NOMO-1 treated with dmso at 0.1 percent for 144 hours (cell line): ENCODE measurements at regions not wholly inside any gene's neighbourhood (a gene's known extent, or its start where the extent isn't known, plus 50 kb on each side); places are given as distances from the start of the nearest gene placed in this dataset.

ENCODE experiments used
- DNase-seq: peaks from one replicate; lab custom pipeline; 2025; ENCODE audit not compliant: unreplicated experiment; lab: John Stamatoyannopoulos, UW

GRCh38 chr5:133831491-133832224, 136.8 kb downstream of the C5orf15 start:
- DNase-seq = no peak

GRCh38 chr5:133830911-133831310, 137.5 kb downstream of the C5orf15 start:
- no peak for DNase-seq

GRCh38 chr5:133830281-133830680, 138.1 kb downstream of the C5orf15 start:
- no peak for DNase-seq

GRCh38 chr5:133829786-133830185, 138.6 kb downstream of the C5orf15 start:
- DNase-seq = no peak

GRCh38 chr5:133828722-133829121, 139.7 kb downstream of the C5orf15 start:
- DNase-seq = no peak

- no peak for DNase-seq
Measured at GRCh38 chr5:133827830-133828229, 140.6 kb downstream of the C5orf15 start.

- DNase-seq = no peak
Measured at GRCh38 chr5:133827011-133827410, 141.4 kb downstream of the C5orf15 start.

DNA sequence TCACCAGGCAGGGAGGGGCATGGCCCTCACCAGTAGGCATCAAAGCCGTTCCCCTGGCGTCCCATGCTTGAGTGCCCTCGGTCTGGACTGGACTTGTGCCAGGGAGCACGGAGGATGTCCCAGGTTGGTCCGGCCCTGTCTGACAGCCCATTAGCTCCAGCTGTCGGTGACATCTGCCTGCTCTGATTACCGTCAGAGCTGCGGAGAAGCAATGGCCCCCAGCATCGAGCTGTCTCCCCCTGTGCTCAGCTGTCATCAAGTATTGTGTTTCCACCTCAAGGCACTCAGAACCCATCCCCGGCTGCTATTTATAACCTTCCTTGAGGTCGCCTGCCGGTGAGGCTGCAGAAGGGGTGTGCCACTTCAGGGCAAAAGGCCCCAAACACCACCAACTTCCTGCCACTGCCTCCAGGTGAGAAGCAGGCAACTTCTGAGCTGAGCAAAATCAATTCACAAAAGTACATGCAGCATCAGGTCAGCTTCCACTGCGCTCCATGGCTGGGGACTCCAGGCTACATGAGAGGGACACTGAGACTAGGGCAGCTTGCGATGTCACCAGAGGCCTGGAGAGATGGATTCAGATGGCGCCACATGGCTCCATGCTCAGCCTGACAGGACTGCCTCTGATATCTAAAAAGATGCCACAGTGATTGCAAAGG, 142.7 kb downstream of the C5orf15 start:
- DNase-seq = no peak

DNA sequence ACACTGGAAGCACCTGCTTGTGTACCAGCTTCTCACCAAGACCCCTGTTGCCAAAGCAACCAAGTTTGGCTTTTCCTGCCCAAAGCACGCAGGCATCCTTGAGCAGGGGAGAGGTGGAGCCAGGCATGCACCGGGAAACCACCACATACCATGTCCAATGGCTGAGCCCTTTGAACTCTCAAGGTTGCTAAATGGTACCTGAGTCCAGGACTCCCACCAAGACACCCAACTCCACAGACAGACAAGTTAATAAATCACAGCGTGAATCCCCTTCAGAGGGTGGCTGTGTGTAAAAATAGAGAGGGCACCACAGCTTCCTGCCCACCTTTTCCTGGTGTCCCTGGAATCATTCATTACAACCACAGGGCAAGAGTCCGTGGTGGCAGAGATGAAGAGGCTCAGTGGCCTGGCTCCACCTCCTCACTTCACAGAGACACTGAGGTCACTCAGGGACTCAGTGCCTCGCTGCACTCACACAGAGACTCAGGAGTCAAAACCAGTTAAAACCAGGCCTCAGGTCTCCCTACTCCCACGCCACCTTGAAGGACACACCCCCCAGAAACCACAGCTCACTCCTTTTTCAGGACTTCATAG, 143.7 kb downstream of the C5orf15 start:
- DNase-seq = no peak

- DNase-seq = no peak
Measured at GRCh38 chr5:133821889-133822288, 146.5 kb downstream of the C5orf15 start.

DNA sequence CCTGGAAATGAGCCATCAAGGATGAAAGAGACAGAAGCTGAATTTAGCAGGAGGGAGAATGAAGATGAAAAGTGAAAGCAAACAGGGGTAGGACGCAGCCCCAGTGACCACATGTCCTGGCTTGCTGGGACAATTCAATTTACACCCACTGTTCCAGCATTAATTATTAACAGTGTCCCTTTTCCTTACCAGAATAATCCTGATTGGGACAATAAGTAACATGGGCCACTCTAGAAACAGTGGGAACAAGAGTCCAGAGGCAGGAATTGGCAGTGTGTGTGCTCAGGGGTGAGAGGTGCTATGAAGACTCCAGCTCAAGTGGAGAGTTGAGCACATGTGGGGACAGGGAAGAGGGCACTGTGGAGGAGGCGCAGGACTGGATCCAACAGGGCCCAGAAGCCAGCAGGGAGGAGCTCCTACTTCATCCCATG, 147.1 kb downstream of the C5orf15 start:
- no peak for DNase-seq

DNA sequence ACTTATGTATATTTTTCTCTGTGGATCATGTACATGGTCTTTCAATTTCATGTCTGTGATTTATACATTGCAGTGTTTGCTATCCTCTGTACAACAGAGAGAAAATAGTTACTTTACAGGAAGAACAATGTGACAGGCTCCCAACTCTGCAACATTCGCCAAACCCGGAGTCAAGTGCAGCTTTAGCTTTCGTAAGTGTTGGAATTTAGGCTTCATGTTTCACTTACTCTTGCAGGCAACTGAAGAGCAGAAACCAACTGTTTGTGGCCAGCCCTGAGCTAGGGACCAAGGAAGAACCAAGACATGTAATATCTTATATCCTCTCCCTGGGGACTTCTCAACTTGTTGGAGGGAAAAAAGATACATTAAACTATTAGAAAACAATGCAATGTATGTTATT, 147.9 kb downstream of the C5orf15 start:
- DNase-seq = no peak

DNA sequence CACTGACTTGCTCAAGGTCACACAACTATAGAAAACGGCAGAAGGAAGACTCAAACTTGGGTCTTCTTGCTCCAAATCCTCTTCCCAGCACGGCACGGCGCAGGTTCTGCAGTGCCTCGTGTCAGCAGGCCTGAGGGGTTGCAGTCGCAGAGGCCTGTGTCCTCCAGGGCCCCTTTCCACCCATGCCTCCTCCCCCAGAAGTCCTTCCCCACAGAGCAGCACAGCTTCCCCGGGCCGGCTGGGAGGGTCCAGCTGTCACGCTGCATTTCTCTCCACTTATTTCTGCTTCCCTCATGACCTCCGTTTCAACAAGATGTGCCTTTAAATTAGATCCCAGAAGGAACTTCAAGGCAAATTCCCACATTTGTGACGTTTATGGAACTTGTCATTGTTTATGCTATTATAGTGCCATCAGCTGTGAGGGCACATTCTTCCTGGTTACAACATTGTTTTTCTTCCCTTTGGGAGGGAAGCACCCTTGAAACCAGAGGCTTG, 148.4 kb downstream of the C5orf15 start:
- DNase-seq = no peak

- no peak for DNase-seq
Measured at GRCh38 chr5:133818869-133819600, 149.4 kb downstream of the C5orf15 start.

DNA sequence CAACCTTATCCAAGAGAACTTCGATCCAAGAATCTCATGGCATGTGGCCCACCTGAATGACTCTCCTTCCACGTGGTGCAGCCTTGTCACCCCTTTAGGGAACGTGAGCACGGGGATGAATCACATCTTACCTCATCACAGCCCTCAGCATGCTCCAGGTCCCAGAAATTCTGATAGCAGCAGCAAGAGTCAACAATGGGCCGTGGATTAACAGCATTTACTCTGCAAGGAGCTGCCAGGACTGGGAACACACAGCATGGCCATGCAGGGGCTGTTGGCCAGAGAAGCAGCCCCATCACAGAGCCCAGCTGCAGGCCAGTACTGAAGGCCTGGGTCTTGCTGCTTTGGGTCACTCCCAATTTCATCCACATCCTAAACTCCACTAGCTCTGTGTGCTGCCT, 150.4 kb downstream of the C5orf15 start:
- no peak for DNase-seq

GRCh38 chr5:133817456-133817855, 151.0 kb downstream of the C5orf15 start:
- no peak for DNase-seq

DNA sequence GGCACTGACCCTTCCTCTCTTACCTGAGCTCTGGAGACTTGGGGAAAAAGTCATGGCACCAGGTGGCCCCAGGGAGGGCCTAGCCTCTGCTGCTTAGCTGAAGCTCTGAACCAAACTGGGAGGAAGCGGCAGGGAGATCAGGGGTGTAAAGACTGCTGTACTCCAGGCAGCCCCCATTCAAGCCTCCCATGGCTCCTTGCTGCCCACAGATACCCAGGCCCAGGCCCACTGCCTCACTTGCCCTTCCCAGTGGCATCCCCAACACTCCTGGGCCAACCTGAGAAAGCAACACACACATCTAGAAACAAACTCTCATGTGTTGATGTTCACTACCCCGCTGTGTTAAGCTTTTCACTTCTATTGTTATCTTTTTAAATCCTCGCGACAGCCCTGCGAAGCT, 151.6 kb downstream of the C5orf15 start:
- no peak for DNase-seq

GRCh38 chr5:133814152-133814551, 154.3 kb downstream of the C5orf15 start:
- no peak for DNase-seq

GRCh38 chr5:133811168-133811567, 157.3 kb downstream of the C5orf15 start:
- no peak for DNase-seq

GRCh38 chr5:133809801-133810200, 158.6 kb downstream of the C5orf15 start:
- DNase-seq = no peak

- DNase-seq = no peak
Measured at GRCh38 chr5:133807348-133807747, 161.1 kb downstream of the C5orf15 start.
